ENCODE measurements at regions not wholly inside any gene's neighbourhood (a gene's known extent, or its start where the extent isn't known, plus 50 kb on each side); places are given as distances from the start of the nearest gene placed in this dataset.

DNA sequence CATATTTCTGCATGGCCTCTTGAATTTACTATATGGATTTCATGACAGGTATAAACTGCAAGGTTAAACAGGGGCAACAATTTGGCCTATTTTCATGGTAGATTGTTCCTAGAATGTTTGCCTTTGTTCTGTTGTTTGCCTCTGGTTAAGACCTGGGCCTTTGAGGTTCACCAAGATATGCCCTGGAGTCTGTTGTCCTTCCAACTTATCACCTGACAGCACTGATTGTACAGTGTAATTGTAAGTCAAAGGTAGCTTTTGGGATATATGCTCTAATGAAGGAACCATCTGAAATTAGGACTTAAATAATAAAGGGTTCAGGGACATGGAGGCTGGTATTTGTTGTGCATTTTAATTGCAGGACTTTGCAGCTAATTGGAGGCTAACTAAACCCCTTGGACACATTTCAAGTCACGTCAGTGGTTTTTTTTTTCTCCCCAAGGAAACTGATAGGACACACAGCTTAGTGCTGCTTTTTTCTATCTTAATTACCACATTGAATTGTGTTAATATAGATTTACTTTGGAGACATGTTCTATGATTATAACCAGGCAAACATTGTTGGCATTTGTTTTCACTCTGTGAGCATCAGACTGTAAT is 771.2 kb upstream of the LINC00305 start (continued):
- TF ChIP-seq NFYB (CRISPR knock-in tag; conservative IDR thresholded peaks at IDR 0.05; ENCODE audit: low read depth) (no peak), ZNF138 (CRISPR knock-in tag; conservative IDR thresholded peaks at IDR 0.05) (no peak)

DNA sequence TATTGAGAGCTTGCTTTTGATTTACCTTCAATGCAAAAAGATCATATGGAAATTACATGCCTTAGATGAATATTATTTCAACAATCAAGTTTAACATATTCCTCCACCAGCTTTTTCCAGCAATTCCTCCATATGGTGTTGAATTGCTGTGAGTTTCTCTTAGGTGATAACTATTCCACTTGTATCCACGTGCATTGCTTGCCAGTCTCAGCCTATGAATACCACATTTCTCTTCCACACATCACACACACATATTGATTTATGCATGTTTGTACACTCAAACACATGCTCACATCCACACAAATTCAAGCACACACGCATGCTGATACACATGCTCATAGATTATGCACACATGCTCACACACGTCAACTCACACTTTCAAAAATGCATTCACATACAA is 770.0 kb upstream of the LINC00305 start:
- DNase-seq (ENCODE audit: low spot score): no peak
- ChIA-PET POLR2A (no interaction called here), CTCF (no interaction called here)
- no peak for ATAC-seq
- H3K36me3 Mint-ChIP-seq: no peaks in the 10 kb centered on the region
- no peaks in the 10 kb centered on the region for H3K9me3 Mint-ChIP-seq
- no peak overlapping the region for H3K27ac Mint-ChIP-seq
- no peaks in the 10 kb centered on the region for H3K27me3 Mint-ChIP-seq (ENCODE audit: low read depth)
- no peaks in the 10 kb centered on the region for H3K4me1 Mint-ChIP-seq
- no peak overlapping the region for H3K4me3 Mint-ChIP-seq
- TF ChIP-seq NFATC4 (CRISPR knock-in tag; IDR thresholded peaks at IDR 0.05): no peak

- H3K4me3 Mint-ChIP-seq: no peak overlapping the region
- no peak overlapping the region for H3K27ac Mint-ChIP-seq
- no peaks in the 10 kb centered on the region for H3K4me1 Mint-ChIP-seq
- ChIA-PET POLR2A (no interaction called here), CTCF (no interaction called here)
- TF ChIP-seq ZNF121 (CRISPR knock-in tag; IDR thresholded peaks at IDR 0.05): no peak
- no peak for TF ChIP-seq ZNF317 (CRISPR knock-in tag; IDR thresholded peaks at IDR 0.05; ENCODE audit: borderline replicate concordance, low read depth)
- no peak for TF ChIP-seq TCF7 (CRISPR knock-in tag; IDR thresholded peaks at IDR 0.05; ENCODE audit: low read depth)
- TF ChIP-seq, protein P1, sequence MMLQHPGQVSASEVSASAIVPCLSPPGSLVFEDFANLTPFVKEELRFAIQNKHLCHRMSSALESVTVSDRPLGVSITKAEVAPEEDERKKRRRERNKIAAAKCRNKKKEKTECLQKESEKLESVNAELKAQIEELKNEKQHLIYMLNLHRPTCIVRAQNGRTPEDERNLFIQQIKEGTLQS (CRISPR knock-in tag; conservative IDR thresholded peaks at IDR 0.05): no peak
- TF ChIP-seq HMGA2 (CRISPR knock-in tag; IDR thresholded peaks at IDR 0.05): no peak
- TF ChIP-seq FOXK1 (CRISPR knock-in tag; IDR thresholded peaks at IDR 0.05): no peak
- TF ChIP-seq ELF4 (CRISPR knock-in tag; IDR thresholded peaks at IDR 0.05; ENCODE audit: low read depth): no peak
- TF ChIP-seq, protein P2, sequence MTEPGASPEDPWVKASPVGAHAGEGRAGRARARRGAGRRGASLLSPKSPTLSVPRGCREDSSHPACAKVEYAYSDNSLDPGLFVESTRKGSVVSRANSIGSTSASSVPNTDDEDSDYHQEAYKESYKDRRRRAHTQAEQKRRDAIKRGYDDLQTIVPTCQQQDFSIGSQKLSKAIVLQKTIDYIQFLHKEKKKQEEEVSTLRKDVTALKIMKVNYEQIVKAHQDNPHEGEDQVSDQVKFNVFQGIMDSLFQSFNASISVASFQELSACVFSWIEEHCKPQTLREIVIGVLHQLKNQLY (CRISPR knock-in tag; IDR thresholded peaks at IDR 0.05): no peak
- TF ChIP-seq ZNF232 (CRISPR knock-in tag; IDR thresholded peaks at IDR 0.05): no peak
- no peak for TF ChIP-seq CBFB (CRISPR knock-in tag; IDR thresholded peaks at IDR 0.05; ENCODE audit: low read depth)
- TF ChIP-seq IRF2 (CRISPR knock-in tag; IDR thresholded peaks at IDR 0.05; ENCODE audit: borderline replicate concordance, low read depth): no peak
- TF ChIP-seq IRF1 (CRISPR knock-in tag; IDR thresholded peaks at IDR 0.05): no peak
- TF ChIP-seq PRRX2 (CRISPR knock-in tag; IDR thresholded peaks at IDR 0.05): no peak
- TF ChIP-seq, protein P3, sequence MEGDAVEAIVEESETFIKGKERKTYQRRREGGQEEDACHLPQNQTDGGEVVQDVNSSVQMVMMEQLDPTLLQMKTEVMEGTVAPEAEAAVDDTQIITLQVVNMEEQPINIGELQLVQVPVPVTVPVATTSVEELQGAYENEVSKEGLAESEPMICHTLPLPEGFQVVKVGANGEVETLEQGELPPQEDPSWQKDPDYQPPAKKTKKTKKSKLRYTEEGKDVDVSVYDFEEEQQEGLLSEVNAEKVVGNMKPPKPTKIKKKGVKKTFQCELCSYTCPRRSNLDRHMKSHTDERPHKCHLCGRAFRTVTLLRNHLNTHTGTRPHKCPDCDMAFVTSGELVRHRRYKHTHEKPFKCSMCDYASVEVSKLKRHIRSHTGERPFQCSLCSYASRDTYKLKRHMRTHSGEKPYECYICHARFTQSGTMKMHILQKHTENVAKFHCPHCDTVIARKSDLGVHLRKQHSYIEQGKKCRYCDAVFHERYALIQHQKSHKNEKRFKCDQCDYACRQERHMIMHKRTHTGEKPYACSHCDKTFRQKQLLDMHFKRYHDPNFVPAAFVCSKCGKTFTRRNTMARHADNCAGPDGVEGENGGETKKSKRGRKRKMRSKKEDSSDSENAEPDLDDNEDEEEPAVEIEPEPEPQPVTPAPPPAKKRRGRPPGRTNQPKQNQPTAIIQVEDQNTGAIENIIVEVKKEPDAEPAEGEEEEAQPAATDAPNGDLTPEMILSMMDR (IDR thresholded peaks at IDR 0.05): no peak
- no peak for TF ChIP-seq CREB1 (CRISPR knock-in tag; IDR thresholded peaks at IDR 0.05)
- no peak for TF ChIP-seq MYBL2 (CRISPR knock-in tag; IDR thresholded peaks at IDR 0.05)
- no peak for DNase-seq (ENCODE audit: low spot score)
- H3K9me3 Mint-ChIP-seq: peaks cover 37% of the 10 kb centered on the region
- no peak for ATAC-seq
- H3K27me3 Mint-ChIP-seq (ENCODE audit: low read depth): no peaks in the 10 kb centered on the region
- peaks cover 24% of the 10 kb centered on the region for H3K36me3 Mint-ChIP-seq
These were observed 744.5 kb upstream of the LINC00305 start for GRCh38 chr18:64893349-64893748.

DNA sequence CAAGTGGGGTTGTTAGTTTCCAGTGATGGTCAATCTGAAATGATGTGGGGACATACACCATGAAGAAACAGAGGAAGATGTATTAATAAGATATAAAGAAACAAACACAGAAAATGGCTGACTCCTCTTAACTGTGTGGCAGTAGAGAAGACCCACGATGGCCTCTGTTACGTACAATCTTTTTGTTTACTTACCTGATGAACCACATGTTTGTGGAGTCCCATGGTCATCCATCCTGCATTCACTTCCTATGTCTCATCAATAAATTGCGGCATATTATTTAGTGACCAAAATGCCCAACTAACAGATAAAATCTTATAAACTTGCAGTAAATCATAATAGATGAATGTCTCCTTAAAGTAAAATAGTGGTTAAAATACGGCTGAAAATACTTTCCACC is 740.1 kb upstream of the LINC00305 start:
- ChIA-PET POLR2A (no interaction called here), CTCF (no interaction called here)
- H3K4me3 Mint-ChIP-seq: no peak overlapping the region
- DNase-seq (ENCODE audit: low spot score): no peak
- H3K9me3 Mint-ChIP-seq: peaks cover 24% of the 10 kb centered on the region
- peaks cover 20% of the 10 kb centered on the region for H3K36me3 Mint-ChIP-seq
- no peak for ATAC-seq
- H3K4me1 Mint-ChIP-seq: no peaks in the 10 kb centered on the region
- H3K27me3 Mint-ChIP-seq (ENCODE audit: low read depth): no peaks in the 10 kb centered on the region
- H3K27ac Mint-ChIP-seq: no peak overlapping the region
- TF ChIP-seq ZNF396 (CRISPR knock-in tag; IDR thresholded peaks at IDR 0.05; ENCODE audit: borderline replicate concordance) (no peak), ZNF317 (CRISPR knock-in tag; IDR thresholded peaks at IDR 0.05; ENCODE audit: borderline replicate concordance, low read depth) (no peak), PREB (CRISPR knock-in tag; IDR thresholded peaks at IDR 0.05; ENCODE audit: borderline replicate concordance) (no peak)
- TF ChIP-seq, protein P4, sequence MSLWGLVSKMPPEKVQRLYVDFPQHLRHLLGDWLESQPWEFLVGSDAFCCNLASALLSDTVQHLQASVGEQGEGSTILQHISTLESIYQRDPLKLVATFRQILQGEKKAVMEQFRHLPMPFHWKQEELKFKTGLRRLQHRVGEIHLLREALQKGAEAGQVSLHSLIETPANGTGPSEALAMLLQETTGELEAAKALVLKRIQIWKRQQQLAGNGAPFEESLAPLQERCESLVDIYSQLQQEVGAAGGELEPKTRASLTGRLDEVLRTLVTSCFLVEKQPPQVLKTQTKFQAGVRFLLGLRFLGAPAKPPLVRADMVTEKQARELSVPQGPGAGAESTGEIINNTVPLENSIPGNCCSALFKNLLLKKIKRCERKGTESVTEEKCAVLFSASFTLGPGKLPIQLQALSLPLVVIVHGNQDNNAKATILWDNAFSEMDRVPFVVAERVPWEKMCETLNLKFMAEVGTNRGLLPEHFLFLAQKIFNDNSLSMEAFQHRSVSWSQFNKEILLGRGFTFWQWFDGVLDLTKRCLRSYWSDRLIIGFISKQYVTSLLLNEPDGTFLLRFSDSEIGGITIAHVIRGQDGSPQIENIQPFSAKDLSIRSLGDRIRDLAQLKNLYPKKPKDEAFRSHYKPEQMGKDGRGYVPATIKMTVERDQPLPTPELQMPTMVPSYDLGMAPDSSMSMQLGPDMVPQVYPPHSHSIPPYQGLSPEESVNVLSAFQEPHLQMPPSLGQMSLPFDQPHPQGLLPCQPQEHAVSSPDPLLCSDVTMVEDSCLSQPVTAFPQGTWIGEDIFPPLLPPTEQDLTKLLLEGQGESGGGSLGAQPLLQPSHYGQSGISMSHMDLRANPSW (CRISPR knock-in tag; conservative IDR thresholded peaks at IDR 0.05; ENCODE audit: low read depth): no peak
